ENCODE measurements at regions not wholly inside any gene's neighbourhood (a gene's known extent, or its start where the extent isn't known, plus 50 kb on each side); places are given as distances from the start of the nearest gene placed in this dataset.
"Not testable (repeated sequence)": the region's sequence is repeated elsewhere in the genome, so short reads cannot be mapped to it uniquely, and the experiment has no call there.

DNA sequence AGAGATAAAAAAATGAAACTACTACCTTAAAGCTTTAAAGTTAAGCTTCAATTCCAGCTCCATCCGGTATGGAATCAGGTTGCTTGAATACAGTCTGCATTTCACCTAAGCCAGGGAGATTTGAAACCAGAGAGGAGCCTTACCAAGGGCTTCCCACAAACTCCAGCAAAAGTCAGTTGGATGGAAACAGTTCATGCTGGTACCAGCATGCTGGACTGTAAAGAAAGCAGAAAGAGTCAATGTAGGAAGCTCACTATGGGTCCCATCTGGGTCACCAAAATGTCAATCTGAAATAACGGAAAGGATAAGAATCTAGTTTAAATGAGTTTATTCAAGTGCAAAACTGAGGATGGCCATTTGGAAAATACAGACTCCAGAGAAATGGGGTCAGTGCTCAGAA is 65.3 kb downstream of the CDO1 start:
- DNase-seq: no peak

DNA sequence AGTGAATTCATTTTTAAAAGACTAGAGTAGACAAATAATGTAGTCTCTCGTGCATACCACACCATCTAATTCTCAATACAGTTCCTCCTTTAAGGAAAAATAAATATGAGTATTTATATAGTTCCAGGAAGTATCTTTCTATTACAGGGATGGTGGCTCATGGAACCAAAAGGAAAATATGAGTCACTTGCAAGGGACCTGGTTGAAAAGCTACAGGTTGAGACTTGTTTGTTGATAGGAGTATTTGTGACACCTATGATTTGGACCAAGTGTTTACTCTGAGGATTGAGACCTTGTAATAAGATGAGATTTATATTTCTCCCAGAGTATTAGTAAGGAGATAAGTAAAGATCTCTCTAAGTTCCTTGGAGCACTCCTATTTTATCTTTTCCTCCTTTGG is 67.4 kb downstream of the CDO1 start:
- no peak for DNase-seq

DNA sequence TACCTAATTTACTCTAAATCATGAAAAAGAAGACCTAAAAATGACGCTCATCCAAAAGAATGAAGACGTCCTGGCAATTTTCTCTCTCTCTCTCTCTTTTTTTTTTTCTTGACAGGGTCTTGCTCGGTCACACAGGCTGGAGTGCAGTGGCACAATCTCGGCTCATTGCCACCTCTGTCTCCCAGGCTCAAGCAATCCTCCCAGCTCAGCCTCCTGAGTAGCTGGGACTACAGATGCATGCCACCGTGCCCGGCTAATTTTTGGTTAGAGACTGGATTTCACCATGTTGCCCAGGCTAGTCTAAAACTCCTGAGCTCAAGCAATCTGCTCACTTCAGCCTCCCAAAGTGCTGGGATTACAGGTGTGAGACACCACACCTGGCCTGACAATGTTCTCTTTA is 77.2 kb downstream of the CDO1 start:
- not testable (repeated sequence) for DNase-seq

DNA sequence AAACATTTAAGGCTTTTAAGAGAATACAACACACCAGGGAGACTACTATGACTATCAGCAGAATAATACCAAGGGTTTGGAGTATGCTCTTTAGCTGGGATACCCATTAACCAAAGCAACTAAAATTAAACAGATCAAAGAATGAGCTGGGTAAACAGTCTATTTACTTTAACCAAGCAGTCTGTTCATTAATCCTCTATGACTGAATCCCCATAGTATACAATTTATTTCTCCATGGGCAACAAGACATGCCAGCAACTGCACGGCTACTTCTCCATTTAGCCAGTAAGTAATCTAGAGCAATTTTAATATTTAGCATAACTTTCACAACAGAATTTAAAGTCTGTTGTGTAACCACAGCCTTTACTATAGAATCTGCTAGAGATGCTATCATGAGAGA is 77.6 kb downstream of the CDO1 start:
- DNase-seq: no peak

DNA sequence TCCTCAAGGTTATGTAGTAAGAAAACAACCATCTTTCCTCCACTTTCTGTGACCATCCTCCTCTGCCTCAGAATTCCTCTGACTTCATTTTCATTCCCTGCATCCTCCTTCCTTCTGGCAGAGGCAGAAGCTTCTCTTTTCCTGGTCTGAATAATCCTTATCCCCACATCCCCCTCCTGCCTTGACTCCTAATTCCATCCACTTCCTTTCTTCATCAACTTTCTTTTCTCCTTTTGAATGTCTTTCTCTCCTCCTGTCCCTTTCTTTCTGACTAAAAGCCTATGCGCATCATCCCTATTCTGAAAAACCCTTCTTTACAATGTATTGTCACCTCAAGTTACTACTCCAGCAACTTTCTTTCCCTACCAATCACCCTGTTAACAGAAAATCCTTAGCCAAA is 79.0 kb downstream of the CDO1 start:
- DNase-seq: no peak

DNA sequence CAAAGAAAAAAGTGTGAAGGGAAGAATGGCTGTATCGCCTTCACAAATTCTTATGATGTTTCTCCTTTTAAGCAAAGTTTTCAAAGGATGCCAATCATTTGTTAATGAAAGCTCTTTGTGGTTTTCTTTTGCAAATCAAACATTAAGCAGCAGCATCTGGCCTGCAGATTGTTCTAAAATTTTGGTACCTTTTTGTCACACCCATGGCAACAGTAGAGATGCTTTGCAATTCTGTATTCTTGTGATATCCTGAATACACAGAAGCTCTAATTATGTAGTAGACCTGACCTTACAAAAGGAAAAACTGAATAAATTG is 79.8 kb downstream of the CDO1 start:
- no peak for DNase-seq

DNA sequence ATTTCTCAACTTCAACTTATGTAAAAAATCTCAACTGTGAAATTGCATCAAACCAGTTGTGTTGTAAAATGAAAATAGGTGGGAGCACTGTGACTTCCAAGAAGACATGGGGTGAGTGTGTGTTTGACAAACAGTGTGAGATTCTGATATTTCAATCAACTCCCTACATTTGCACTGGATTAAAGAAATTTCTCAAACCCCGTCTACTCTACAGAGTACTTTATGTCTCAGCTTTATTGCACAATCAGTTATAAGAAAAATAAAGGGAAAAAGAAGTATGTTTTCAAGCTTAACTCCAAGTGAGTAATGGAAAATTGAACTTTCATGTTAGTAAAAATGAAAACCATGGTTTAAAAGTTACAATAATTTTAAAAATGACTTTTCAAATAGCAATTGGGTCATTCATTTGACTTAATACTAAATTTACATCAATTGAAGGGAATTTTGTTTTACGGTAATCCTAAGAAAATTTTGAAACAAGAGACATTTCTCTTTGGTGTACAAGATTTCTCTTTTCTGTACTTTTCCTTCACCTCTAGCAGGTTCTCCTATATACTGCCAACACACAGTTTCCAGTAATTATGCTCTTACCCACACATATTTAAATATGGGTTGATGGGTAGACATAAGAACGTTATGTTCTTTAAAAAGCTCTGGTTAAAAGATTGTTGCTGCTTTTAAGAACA is 80.3 kb downstream of the CDO1 start:
- DNase-seq: no peak

DNA sequence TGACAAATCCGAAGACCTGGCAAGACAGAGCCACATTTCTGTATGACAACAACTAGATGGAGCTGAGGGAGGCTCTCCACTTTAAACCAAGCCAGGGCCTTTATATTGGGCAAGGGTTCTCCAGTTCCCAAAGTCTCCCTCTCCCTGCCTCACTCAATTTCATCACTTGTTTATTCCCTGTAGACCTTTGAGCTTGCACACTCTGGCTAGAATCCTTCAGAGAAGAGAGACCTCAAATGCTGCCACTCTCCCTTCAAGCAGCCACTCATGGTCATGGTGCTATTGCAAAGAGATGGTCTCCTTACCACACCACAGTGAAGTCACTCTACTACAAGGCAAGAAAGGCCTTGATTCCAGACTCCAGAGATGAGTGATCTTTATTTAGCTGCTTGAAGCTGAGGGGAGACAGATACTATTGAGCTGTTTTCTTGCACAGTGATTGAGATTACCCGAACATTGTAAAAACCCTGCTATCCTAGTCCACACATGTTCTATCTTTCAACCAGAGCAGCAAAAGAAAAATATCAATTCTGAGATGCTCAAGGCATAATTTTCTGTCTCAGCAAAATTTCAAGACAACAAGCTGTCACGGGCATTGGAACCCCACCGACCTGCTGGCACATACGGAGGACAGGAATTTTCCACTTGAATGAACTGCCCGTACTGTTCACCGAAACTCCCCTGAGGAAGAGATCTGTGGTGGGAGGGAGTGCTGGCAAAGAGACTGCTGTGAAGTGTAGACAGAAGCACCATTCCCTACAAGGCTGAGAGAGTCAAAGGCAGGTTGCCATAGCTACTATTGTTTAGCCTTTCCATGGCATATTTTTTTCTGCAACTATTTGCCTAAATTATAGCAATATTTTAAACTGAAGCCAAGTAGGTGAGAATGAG is 81.1 kb downstream of the CDO1 start:
- peak; percentile 6 for DNase-seq

DNA sequence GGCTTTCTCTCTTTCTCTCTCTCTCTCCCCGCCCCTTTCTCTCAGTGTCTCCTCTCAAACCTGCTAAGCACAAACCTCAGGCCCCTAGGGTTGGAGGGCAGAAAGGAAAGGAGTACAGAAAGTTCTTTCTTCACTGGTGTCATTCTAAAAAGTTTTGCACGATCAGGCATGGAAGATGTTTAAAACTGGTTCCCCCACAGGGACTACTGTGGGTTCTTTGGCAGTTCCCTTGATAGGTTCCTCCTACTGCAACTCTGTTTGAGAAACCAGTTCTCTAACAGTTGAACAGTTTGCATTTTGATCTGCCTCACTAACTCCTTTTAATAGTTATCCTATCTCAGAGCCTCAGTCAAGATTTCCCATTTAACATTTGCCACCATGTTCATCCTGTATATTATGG is 82.9 kb downstream of the CDO1 start:
- no peak for DNase-seq

DNA sequence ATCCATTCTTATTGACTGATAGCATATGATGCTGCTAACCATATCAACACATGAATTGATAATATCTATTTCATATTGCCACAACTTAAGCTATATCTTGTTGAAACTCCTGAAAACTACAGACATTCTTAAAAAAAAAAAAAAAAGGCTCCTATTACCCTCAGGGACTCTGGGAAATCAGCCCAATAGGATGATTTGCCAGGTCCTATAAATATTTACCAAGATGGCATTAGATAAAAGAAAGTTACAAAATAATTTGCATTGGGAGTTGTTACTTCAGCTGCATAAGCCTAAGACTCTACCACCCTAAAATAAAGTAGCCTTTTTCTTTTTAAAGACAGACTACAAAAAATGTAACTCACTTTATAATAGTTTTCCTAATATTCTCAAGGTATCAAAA is 84.4 kb downstream of the CDO1 start:
- no peak for DNase-seq

DNA sequence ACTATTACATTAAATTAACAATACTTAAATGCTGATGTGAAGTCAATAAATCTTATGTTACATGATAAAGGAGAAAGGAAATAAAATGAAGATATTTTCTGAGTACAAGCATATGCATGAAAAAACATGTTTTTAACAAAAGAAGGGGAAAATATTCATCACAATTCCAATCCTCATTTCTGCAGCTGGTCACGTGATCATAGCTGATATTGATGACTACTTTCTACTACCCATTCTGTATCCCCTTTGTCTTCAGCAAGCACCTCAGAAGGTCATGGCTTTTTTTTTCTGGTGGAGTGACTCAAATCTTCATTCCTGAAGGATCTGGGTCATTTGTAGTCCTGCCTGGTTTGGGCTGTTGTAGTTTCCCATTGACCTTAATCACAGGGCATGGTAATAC is 90.9 kb downstream of the CDO1 start:
- DNase-seq: no peak

DNA sequence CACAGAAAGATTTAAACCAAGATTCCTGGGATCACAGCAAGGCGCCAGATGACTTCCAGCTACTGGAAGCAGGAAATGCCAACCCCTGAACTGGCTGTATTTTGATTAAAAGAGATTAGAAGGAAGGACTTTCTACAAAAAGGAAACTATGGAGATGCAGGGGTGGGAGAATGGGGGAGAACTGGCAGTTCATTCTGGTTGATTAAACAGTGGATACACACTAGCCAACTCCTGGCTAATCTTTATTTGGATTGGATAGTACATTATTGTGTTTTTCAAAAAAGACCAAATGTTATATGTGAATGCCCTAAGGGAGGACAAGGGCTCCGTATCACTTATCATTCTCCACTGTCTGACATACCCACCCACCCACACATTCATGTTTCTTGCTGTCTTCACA is 93.2 kb downstream of the CDO1 start:
- no peak for DNase-seq

DNA sequence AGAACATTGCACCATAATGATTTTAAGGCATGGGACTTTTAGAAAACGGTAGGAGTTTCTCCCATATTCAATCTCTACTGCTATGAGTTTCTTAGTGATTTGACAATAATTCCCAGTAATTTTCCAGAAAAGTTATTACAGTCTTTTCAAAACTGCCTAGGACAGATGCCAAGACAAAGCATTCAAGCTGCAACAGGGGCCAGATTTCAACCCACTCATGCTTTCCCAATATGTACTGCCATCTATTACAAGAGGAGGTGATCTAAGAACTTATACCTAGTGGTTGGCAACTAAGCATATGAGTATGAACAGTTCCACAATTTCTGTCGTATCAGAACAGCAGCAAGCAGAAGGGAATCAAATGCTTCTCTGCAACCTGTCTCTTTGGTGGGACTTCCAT is 95.1 kb upstream of the TMED7 start:
- DNase-seq: no peak

DNA sequence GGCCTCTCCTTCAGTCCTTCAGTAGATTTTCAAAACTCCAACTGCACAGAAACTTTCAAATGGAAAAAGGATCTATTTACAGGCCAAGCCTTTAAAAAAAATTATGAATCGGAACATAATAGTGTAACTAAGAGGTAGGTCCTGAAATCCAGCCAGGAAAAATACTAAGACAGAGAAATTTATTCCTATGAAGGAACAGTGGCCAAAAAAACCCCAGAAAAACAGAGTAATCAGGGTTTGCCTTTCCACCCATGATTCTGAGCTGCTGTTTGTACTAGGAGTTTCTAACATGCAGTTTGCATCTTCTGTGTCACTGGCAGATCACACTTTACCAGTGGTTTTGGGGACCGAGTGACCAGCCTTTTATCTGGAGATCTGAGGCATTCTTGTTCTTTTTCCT is 93.1 kb upstream of the TMED7 start:
- no peak for DNase-seq

DNA sequence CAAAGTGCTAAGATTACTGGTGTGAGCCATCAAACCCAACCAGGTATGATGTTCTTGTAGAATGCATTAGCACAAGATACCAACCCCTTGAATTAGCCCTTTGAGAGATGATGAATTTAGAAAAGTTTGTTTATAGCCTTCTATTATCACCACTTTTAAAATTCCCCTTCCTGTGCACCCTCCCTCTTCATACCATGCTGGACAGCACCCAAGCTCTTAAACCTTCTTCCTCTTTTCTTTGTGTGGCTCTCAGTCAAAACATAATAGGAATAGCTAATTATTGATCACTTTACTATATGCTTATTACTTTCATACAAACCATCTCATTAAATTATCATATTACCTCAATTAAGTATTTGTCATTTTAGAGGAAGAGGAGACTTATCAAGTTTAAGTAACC is 87.6 kb upstream of the TMED7 start:
- DNase-seq: no peak

DNA sequence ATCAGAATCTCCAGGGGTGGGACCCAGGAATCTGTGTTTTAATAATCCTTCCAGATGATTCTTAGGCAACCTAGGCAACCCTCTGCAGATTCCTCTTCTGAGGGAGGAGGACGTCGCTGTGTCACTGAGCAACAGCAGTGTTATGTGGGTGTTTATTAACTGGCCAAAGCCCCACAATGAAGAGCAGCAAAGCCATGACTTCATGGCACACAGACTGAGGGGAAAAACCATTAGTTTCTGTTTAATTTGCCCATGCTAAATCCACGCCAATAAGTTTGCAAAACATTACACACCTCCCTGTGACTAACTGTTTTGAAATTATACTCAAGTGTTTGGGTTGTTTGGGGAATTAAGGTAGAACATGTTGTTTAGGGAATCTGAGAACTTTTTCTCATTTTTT is 83.7 kb upstream of the TMED7 start:
- DNase-seq: no peak

DNA sequence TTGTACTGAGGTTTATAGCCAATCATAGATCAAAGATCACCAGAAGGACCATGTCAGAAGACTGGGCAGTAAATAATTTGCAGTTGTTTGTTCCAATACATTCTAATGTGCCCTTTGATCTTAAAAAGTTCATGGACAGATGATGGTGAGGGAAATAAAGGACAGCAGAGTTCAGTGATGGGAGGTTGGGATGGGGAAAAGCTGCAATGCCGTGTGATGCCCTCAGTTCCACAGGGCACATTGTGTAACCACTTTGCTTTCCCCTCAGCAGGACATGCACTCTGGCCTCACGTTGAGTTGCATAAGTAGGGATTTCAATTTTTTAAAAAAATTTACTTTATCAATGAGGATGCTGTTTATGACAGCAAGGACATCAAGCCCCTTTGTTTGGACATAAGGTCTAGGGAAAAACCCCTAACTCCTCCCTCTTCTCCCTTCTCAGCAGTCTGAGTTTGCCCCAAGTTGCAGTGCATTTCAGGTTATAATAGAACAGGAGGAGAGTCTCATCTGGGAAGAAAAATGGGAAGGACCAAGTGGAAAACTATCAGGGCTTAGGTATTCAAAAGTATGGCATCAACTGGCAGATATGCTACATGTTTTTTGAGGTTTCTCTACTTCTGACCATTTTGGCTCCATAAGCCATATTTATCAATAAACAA is 83.1 kb upstream of the TMED7 start:
- no peak for DNase-seq

DNA sequence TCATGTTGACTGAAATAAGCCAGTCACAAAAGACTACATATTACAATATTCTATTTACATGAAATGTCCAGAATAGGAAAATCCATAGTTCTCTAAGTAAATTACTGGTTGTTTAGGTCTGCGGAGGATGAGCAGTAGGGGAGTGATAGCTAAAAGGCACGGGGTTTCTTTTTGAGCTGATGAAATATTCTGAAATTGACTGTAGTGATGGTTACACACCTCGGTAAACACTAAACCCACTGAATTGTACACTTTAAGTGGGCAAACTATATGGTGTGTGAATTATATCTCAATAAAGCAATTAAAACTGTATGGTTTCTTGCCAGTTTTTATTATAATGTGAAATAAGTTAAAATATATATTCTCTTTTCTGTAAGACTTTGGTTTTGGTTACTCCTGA is 77.7 kb upstream of the TMED7 start:
- no peak for DNase-seq

DNA sequence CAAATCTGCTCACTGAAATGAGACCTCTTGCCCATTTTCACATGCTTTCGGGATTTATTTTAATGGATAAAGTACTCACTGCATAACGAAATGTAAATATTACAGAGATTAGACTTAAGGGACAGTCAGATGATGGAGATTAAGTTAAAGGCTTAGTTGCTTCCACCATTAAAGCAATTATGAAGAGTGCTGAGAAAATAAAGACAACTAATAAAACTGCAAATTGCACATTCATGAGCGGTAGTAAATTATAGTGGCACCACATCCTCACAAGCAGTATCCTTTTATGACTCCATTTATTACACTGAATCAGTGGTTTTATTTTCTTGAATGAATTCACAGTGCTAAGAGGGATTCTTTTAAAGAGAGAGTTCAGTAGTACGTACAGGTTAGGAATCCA is 76.2 kb upstream of the TMED7 start:
- DNase-seq: no peak

DNA sequence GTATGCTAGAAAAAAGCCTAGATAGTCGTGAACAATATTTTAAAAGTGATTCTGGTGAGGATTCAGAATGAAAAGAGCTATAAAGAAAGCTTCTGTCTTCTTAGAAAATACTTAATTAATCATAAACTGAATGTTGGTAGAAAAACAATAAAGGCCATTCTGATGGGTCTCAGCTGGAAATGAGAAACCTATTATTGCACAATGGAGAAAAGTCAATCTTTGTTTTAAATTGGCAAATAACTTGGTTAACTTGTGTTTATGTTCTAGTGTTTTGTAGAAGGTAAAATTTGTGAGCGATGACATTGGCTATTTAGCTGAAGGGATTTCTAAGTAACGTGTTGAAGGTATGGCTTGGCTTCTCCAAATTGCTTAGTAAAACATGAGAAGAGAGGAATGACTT is 74.1 kb upstream of the TMED7 start:
- no peak for DNase-seq

DNA sequence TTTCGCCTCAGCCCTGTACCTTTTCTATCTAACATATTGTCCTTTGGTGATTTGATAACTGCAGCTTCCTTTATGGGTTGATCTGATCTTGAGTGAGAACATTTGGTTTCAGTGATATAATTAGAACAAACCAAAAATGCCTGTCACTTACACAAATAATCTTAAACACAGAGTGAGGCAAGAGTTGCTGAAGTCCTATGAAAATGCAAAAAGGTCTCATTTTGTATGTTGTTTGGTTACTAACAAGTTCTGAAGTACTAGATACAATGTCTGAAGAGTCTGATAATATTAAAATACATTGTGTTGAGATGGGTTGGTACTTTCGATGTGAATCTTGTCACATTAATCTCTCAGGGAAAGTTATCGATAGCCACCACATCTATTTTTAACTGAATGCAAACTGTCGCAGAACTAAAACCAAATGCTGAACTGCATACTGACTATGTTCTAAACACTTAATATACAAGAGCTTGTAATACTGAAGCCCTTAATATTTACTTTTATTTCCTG is 70.4 kb upstream of the TMED7 start:
- no peak for DNase-seq

DNA sequence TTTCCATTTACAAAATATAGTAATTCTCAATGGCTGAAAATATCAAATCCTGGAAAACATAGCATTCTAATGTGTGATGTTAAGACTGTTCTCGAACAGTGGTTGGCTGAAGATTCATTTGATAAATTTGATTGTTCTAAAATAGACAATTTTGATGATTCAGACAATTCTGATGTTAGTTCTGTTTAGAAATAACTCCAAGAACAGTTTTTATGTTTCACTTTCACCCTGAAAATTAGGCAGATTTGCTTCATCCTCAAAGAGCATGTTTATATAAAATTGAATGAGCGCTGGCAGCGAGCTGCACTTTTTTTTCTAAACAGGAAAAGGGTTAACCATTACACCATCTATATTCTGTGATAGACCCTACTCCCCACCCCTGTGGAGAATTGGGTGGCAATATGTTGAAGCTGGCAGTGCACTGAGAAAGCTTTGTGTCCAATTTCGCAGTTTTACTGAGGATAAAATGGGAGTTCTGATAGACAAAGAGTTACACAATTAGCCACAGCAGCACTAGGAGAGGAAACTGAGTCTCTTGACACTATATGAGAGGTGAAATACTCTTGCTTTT is 69.6 kb upstream of the TMED7 start:
- DNase-seq: no peak

DNA sequence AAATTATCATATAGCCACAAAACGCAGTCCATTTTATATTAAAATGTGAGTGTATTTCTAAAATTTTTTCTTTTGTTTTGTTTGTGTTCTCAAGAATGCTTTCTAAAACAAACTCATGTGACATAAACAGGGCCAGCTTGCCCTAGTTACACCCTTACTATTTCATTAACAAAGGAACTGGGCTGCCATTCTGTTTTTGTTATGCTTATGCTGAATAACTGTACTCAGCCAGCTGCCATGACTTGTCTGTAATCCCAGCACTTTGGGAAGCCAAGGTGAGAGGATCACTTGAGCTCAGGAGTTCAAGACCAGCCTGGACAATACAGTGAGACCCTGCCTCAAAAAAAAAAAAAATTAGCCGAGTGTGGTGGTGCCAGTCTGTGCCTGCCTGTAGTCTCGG is 66.0 kb upstream of the TMED7 start:
- DNase-seq: not testable (repeated sequence)
